ENCODE measurements at regions not wholly inside any gene's neighbourhood (a gene's known extent, or its start where the extent isn't known, plus 50 kb on each side); places are given as distances from the start of the nearest gene placed in this dataset.
A peak's percentile ranks its signal among the peaks of the same experiment; 100 is the strongest.

DNA sequence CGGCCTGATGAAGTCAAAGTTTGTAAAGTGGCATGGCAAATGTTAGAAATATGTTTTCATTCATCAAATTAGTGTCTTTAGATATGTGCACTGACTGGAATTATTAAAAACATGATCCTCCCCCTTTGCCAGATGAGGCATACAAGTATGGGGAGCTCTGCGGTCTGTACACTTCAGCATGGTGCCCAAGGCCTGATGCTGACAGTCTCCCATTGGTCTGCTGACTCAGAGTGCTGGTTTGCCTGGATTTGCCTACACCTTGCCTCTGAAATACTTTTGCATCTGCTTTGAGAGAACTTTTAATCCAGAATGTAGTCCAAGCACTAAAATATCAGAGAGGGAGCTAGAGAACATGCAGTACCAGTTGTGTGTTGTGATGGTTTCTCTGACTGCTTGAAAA, 354.3 kb upstream of the ACTBL2 start:
- H3K4me3 ChIP-seq (ENCODE audit: low read depth, low read length) = no peak overlapping the region
- H3K27me3 ChIP-seq (ENCODE audit: control insufficient read depth, insufficient read depth, low read length) = no peaks in the 10 kb centered on the region
- no peaks in the 10 kb centered on the region for H3K36me3 ChIP-seq (ENCODE audit: control insufficient read depth, insufficient read depth, low read length)
- DNase-seq (ENCODE audit: low read depth) (peak; percentile 54), FAIRE-seq (no peak)
- TF ChIP-seq, protein P1, sequence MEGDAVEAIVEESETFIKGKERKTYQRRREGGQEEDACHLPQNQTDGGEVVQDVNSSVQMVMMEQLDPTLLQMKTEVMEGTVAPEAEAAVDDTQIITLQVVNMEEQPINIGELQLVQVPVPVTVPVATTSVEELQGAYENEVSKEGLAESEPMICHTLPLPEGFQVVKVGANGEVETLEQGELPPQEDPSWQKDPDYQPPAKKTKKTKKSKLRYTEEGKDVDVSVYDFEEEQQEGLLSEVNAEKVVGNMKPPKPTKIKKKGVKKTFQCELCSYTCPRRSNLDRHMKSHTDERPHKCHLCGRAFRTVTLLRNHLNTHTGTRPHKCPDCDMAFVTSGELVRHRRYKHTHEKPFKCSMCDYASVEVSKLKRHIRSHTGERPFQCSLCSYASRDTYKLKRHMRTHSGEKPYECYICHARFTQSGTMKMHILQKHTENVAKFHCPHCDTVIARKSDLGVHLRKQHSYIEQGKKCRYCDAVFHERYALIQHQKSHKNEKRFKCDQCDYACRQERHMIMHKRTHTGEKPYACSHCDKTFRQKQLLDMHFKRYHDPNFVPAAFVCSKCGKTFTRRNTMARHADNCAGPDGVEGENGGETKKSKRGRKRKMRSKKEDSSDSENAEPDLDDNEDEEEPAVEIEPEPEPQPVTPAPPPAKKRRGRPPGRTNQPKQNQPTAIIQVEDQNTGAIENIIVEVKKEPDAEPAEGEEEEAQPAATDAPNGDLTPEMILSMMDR (IDR thresholded peaks at IDR 0.05; ENCODE audit: insufficient read depth, low read length, severe bottlenecking) = no peak

DNA sequence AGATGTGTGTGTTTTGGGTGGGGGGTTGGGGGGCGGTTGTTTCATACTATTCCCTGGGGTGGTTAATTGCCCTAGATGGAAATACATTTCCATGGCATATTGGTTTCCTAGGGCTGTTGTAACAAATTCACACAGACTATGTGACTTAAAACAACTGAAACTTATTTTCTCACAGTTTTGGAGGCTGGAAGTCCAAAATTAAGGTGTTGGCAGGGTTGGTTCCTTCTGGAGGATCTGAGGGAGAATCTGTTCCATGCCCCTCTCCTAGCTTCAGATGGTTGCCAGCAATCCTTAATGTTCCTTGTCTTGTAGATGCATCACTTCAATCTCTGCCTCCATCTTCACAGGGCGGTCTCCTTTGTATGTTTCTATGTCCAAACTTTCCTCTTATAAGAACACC, 353.7 kb upstream of the ACTBL2 start:
- no peaks in the 10 kb centered on the region for H3K36me3 ChIP-seq (ENCODE audit: control insufficient read depth, insufficient read depth, low read length)
- H3K4me3 ChIP-seq (ENCODE audit: low read depth, low read length) = no peak overlapping the region
- no peak for DNase-seq (ENCODE audit: low read depth)
- FAIRE-seq = no peak
- H3K27me3 ChIP-seq (ENCODE audit: control insufficient read depth, insufficient read depth, low read length) = no peaks in the 10 kb centered on the region
- TF ChIP-seq, protein P1 (IDR thresholded peaks at IDR 0.05; ENCODE audit: insufficient read depth, low read length, severe bottlenecking) = no peak

DNA sequence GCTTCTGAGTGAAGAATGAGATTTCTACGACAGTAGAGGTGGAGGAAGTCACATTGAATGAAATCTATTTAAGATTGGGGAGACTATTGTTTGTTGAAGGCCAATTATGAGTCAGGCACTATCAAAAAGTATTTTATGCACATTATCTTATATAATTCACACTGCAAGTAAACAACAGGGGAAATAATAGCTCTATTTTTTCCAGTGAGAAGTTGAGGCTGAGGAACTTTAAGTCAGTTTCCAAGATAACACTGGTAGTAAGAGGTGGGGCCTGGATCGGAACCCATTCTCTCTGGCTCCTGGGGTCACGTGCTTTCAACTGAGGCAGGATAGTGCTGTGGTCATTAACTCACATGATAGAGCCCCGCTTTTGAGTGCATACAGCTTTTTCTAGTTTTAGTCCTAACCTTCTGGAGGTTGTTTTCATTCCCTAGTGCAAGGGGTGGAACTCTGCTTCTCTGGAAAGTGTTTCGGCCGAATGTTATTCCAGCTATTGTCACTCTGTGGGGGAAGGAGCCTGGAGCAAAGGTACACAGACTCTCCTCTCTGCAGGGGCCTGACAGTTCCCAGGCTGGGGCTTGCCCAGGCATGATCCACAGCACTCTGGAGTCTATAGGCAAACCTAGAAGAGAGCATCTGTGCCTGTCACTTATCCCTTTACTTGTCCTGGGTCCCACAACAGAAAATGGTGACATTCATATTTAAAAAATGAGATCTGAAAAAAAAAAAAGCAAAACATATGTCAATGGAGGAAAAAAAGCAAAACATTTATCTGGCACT, 352.4 kb upstream of the ACTBL2 start:
- TF ChIP-seq, protein P1 (IDR thresholded peaks at IDR 0.05; ENCODE audit: insufficient read depth, low read length, severe bottlenecking) = no peak
- DNase-seq (ENCODE audit: low read depth) = peak; percentile 90
- Histone ChIP-seq H3K4me3 (ENCODE audit: low read depth, low read length) (no peak overlapping the region), H3K27me3 (ENCODE audit: control insufficient read depth, insufficient read depth, low read length) (no peaks in the 10 kb centered on the region), H3K36me3 (ENCODE audit: control insufficient read depth, insufficient read depth, low read length) (no peaks in the 10 kb centered on the region)
- peak; percentile 72 for FAIRE-seq

DNA sequence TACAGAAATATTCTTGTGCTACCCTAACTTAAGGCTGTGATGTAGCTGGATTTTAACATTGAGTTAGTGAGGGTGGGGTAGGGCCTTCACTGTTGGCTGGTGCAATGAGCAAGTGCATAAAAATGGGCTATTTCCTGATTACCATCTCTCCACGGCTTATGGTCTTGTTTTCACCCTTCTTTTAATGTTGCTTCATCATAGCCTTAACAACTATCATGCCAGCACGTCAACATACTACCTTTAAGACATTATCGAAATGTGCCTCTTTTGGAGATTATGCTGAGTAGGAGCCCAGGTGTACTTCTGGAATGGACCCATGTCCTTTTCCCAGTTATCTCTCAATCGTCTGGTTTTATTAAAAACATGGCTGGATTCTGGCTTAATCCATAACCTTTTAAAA, 350.9 kb upstream of the ACTBL2 start:
- FAIRE-seq (no peak), DNase-seq (ENCODE audit: low read depth) (no peak)
- no peaks in the 10 kb centered on the region for H3K36me3 ChIP-seq (ENCODE audit: control insufficient read depth, insufficient read depth, low read length)
- TF ChIP-seq, protein P1 (IDR thresholded peaks at IDR 0.05; ENCODE audit: insufficient read depth, low read length, severe bottlenecking) = no peak
- no peak overlapping the region for H3K4me3 ChIP-seq (ENCODE audit: low read depth, low read length)
- no peaks in the 10 kb centered on the region for H3K27me3 ChIP-seq (ENCODE audit: control insufficient read depth, insufficient read depth, low read length)

DNA sequence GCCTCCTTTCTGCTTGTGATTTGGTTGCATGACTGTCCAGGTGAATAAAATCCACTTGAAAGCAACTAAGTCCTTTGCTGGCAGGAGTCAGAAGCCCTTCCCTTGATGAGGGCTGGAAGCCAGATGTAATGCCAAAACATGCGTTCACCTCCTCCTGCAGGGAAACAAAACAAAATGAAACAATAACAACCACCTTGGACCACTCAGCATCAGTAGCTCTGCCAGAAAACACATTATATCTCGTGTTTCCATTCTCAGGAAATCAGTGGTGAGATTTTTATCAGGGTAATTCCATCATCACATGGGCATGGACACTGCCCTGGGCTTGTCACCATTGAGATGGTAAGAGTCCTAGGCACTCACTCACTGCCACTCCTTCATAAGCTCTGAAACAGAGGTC, 350.3 kb upstream of the ACTBL2 start:
- Histone ChIP-seq H3K36me3 (ENCODE audit: control insufficient read depth, insufficient read depth, low read length) (no peaks in the 10 kb centered on the region), H3K4me3 (ENCODE audit: low read depth, low read length) (no peak overlapping the region), H3K27me3 (ENCODE audit: control insufficient read depth, insufficient read depth, low read length) (no peaks in the 10 kb centered on the region)
- FAIRE-seq (no peak), DNase-seq (ENCODE audit: low read depth) (no peak)
- TF ChIP-seq, protein P1 (IDR thresholded peaks at IDR 0.05; ENCODE audit: insufficient read depth, low read length, severe bottlenecking) = no peak

DNA sequence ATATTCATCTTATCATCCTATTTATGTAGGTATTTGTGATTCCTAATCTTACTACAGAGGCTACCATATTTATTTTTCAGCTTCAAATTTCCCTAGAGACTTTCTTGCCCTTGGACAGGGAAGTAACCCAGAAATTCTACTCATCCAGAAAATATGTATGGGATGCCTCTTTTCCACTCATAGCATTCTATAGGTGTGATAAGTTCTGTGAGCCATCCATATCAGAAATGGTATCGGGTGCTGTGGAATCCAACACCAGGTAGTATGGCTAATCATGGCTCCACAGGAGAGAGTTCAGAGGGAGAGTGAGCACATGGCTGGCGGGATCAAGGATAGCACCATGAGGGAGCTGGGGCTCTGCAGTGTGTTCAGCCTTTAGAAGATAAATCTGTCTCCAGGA, 349.3 kb upstream of the ACTBL2 start:
- Histone ChIP-seq H3K4me3 (ENCODE audit: low read depth, low read length) (no peak overlapping the region), H3K27me3 (ENCODE audit: control insufficient read depth, insufficient read depth, low read length) (no peaks in the 10 kb centered on the region), H3K36me3 (ENCODE audit: control insufficient read depth, insufficient read depth, low read length) (no peaks in the 10 kb centered on the region)
- DNase-seq (ENCODE audit: low read depth) (peak; percentile 71), FAIRE-seq (no peak)
- TF ChIP-seq, protein P1 (IDR thresholded peaks at IDR 0.05; ENCODE audit: insufficient read depth, low read length, severe bottlenecking) = no peak
